ENCODE measurements at regions not wholly inside any gene's neighbourhood (a gene's known extent, or its start where the extent isn't known, plus 50 kb on each side); places are given as distances from the start of the nearest gene placed in this dataset.
"Not testable (repeated sequence)": the region's sequence is repeated elsewhere in the genome, so short reads cannot be mapped to it uniquely, and the experiment has no call there.

DNA sequence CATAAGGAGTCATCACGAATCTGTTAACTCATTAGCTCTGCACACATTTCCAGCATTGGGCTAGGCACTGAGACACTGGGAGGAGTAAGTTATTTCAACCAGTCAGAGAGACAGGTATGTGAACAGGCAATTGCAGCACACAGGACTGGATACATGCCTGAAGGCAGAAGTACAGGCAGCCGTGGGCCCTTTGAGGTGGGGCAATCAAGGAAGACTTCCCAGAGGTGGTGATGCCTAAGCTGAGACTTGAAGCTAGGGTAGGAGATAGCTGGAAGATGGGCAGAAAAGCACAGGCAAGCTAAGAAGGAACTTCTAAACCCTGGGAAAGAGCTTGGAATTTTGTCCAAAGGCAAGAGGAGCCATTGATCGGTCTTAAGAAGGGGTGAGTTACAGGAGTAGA, 249.7 kb downstream of the EMX2 start:
- no peak for DNase-seq

DNA sequence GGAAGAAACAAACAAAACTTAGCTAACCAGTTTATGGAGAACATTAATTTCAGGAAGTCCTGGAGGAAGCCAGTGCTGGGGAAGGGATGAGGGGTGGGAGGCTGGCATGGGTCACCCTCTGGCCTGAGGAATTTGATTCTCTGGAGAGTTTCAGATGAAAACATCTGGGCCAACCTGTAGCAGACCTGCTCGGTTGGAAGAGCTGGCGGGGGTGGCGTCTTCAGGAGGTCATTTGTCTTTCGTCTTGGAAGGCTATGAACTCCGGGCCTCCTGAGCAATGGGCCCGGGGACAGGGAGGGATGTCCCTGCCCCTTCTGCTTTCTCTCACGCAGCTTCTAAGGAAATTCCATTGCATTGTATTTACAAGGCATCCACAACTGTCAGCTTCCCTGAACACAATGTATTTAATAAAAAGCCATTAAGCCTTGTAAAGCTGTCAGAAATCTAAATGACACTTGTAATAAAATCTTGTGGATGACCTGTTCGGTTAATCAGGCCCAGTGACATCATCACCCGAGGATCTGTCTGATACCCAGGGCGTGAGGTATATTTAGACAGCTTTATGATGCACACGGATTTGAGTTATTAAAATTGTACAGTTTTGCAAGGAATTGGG, 250.5 kb downstream of the RAB11FIP2 start:
- DNase-seq: peak; percentile 22

DNA sequence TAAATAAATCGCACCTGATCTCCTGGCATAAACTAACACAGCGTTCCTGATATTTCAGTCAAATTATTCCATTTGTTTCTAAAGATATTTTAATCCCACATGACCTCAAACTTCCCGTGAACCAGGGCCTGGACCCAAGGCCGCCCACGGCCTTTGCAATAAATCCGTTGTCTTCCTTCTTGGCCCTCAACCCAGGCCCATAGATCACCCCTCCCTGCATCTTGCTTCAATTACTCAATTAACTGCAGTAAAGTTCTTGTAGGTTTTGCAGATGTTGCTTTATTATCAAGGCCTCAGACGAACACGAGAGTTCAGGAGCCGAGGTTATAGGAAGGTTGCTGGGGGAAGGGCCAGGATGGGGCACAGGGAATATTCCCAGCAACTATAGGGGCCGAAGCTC, 249.4 kb downstream of the RAB11FIP2 start:
- no peak for DNase-seq

DNA sequence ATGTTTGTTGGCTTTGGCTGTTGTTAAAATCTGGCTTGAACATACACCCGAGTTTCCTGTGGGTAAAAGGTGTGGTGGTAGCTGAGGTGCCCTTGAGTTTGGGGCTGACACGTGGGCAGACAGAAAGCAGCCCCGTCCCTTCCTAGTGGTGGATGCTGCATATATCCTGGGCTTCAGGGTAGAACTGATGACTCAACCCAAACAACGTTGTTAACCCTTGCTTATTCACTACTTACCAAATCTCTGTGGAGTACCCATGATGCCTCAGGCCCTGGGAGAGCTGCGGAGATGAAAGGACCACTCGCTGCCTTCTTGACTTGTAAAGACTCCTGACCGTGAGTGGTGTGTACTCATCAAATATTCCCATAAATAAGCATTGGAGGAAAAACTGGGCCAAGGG, 245.1 kb downstream of the RAB11FIP2 start:
- no peak for DNase-seq

DNA sequence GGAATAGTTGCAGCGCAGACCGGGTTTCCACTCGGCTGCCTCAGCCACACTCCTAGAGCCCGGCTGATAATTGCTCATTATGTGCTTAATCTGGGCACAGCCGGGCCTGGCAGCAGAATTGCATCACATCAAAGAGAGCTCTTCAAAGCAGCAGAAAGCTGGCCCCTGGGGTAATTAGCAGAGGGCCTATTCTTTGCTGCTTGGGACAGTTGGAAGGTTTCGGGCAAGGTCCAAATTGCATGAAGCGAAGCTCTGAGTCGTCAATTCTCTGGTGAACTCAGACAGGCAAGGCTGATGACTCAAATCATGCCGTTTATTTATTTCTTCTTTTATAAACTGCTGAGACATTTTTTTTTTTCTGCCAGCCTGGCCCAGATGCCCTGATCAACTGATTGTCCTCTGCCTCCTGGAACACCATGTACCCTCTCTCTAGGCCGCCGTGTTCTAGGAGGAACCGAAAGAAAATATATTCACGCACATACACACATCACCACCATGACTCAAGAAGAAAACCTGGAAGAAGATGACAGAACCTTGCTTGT, 242.2 kb downstream of the RAB11FIP2 start:
- DNase-seq: peak; percentile 87

DNA sequence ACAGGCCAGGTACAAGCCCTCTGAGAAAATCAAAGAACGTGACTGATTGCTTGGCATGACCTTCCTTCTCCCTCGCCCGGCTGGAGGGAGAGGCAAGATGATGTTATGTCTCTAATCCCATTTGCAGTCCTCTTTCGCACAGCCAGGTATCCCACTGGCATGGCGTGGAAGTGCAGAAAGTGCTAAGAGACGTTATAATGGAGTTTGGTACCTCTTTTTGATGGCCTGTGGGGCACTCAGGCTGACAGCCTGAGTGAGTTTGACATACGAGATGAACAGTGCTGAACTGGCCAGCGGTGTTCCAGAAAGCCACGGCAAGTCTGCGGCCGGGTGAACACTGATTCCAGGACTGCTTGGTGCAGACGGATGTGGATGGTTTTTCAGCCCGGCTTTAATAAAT, 241.6 kb downstream of the RAB11FIP2 start:
- peak; percentile 54 for DNase-seq

DNA sequence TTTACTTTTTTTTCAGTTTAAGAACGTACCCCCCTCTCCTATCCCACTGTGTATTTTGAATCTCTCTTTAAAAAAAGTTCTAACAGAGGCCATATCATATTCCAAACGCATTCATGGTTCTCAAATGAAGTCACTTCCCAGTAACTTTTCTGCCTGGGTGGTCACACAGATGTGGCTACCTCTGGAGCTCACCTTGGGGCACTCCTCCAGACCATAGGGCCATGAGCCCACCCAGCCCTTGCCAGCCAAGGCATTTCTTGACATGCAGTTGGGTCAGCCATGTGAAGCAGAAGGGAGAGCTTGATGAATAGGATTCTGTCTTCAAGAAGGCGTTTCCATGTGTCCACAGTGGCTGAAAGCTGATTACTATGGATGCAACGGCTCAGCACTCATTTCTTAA, 239.3 kb downstream of the RAB11FIP2 start:
- no peak for DNase-seq

DNA sequence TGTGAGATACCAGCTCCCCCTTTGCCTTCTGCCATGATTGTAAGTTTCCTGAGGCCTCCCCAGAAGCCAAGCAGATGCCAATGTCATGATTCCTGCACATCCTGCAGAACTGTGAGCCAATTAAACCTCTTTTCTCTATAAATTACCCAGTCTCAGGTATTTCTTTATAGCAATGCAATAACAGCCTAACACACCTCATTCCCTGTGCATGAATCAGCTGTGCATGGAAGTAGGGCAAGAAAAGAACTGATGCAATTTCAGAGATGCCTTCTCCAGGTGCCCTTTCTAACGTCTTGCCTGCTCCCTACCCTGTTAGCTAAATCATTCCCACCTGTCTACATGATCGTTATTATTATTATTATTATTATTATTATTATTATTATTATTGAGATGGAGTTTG, 230.9 kb downstream of the RAB11FIP2 start:
- DNase-seq: not testable (repeated sequence)

DNA sequence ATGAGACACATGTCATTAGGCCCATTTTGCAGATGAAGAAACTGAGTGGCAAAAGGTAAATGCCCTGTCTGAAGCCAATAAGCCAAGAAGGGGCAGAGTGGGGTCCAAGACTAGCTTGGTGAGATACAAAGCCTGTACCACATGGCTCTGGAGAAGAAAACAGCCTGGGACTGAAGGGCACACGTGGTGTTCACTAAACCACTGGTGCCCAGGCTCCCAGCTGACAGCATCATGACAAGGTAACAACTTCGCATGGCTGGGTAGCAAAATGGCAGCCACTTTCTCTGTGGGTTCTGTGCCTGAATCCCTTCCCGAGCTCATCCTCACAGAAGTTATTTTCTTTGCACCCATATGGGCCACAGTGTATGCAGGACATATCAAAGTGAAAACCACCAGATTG, 229.6 kb downstream of the RAB11FIP2 start:
- no peak for DNase-seq

DNA sequence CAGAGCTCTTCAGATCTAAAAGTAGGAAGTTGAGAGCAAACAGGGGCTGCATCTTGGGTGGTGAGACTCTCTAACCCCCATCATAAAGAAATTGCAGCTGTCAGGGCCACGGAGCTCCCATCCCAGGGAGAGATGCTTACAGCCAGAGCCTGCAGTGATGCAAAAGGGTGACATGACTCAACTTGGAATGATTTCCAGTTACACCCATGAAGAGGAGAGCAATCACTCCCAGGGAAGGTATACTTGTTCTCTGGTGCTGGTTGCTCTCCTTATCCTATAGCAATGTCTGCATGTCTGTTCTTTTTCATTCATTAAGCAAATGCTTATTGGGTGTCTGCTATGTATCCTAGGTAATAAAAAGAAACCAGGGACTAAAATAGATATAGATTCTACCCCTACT, 228.0 kb downstream of the RAB11FIP2 start:
- DNase-seq: no peak

DNA sequence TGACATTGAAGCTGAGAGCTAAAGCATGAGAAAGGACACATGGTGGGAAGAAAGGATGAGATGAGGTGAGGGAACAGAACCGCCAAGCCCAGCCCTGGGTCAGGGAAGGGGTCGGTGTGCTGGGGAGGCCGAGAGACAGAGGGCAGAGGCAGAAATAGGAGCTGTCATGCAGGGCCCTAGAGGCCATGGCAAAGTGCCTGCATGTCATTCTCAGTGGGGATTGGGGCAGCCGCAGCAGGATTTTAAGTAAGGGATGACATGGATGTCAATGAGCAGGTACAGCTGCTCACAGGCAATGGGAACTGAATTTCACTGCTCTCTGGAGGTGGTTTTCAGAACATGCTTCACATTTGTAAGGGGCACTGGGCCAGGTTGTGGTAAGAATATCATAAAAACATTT, 227.4 kb downstream of the RAB11FIP2 start:
- peak; percentile 39 for DNase-seq

DNA sequence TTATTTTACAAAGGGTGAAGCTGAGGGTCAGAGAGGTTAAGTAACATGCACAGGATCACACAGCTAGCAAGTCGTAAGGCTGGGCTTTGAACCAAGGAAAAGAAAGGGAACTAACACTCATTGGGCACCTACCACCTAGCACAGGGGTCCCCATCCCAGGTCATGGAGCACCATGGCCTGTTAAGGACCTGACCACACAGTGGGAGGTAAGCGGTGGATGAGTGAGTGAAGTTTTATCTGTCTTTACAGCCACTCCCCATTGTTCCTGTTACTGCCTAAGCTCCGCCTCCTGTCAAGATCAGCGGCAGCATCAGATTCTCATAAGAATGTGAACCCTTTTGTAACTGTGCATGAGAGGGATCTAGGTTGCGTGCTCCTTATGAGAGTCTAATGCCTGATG, 222.8 kb downstream of the RAB11FIP2 start:
- no peak for DNase-seq

DNA sequence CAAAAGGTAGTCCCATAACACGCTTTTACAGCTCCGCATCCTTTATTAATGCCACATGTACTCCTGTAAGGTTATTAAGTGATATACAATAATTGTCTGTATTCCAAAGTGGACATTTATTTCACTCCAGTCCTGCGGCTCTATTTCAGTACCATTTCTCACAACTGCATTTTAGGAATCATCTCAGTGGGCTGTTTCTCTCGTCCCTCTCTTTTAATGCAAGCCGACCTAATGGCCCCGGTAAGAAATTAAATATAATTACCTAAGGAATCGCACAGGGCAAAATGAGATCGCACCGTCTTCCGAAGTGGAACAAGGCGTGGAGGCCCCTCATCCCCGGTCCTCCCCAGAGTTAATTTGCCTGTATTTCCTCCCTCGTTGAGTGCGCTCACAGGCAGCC, 216.5 kb downstream of the RAB11FIP2 start:
- no peak for DNase-seq

DNA sequence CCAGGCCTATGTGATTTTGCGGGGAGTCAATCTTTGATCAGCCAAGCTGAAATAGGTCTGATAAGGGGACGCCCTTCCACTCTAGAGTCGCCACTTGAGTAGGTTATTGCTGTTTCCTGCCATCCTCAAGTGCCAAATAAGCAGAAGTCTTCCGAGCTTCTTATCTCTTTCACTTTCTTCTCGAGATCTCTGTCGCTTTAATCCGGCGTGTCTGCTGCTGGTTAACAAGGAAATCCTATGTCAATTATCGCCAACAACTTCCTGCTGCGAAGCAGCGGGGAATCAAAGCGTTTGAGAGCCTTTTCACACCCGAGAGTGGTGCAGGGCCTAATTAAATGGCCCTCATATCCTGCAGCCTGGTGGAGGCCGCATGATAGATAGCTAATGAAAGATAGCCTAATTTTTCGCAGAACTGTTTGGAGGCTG, 215.9 kb downstream of the RAB11FIP2 start:
- peak; percentile 57 for DNase-seq

DNA sequence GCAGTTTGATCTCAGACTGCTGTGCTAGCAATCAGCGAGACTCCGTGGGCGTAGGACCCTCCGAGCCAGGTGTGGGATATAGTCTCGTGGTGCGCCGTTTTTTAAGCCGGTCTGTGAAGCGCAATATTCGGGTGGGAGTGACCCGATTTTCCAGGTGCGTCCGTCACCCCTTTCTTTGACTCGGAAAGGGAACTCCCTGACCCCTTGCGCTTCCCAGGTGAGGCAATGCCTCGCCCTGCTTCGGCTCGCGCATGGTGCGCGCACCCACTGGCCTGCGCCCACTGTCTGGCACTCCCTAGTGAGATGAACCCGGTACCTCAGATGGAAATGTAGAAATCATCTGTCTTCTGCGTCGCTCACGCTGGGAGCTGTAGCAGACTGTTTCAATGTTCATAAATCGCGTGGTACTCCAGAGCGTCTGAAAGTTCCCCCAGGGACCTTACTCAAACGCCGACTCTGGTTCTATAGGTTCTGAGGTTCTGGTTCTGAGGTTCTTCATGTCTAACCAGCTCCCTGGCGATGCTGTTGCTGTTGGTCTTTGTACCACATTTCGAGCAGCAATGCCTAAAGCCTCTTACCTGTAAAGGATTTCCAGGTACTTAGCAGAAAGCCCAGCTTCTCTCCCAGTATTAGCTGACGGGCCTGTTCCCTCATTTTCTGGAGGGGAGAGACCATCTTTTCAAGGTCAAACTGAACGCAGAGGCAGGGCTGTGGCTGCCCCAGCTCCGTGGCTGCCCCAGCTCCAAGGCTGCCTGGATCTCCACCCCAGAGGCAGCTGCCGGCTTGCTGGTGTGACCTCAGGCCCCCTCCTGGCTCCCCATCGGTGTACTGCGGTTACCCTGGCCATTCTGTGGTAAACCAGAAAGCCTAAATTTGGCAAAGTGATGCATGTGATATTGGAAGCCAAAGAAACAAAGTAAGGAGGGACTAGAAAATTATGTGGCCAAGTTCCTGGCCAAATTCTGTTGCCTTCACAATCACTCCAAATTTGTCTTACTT, 207.9 kb downstream of the RAB11FIP2 start:
- DNase-seq: not testable (repeated sequence)

DNA sequence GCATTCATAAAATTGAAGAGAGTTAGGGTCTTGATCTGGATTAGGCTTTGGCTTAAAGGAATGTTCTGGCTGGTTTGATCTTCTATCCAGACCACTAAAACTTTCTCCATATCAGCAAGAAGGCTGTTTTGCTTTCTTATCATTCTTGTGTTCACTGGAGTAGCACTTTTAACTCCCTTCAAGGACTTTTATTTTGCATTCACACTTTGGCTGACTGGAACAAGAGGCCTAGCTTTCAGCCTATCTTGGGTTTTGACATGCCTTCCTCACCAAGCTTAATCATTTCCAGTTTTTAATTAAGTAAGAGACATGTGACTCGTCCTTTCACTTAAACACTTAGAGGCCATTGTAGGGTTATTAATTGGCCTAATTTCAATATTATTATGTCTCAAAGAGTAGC, 190.3 kb downstream of the RAB11FIP2 start:
- DNase-seq: not testable (repeated sequence)

DNA sequence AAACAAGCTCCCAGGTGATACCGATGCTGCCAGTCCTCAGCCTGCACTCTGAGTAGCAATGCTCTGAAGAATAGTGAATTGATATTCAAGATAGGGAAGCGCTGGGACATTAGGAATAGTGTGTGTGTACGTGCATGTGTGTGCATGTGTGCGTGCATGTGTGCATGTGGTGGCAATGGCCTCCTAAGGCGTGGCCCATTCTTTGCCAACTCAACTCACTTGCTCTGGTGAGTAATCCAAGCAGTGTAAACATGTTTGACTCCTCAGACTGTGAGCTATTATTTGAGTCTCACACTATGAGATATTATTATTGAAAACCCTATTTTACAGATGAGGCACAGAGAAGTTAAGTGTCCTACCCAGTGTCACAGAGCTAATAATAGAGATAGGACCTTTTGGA, 186.6 kb downstream of the RAB11FIP2 start:
- no peak for DNase-seq

DNA sequence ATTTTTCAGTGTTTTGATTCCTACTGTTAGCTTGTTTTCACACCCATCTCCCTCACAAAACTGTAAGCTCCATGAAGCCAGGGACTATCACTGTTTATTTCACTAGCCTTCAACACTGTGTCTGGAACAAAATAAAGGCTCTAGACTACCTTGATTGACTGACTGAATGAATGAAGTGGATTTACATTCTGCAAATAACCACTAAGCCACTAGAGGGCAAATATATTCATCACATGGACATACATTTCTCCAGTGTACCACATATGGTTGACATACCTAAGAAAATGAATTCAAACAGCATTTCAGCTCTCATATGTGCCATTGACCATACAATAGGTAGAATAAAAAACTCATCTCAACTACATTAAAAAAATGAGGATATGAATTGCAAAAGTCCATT, 185.9 kb downstream of the RAB11FIP2 start:
- DNase-seq: no peak

DNA sequence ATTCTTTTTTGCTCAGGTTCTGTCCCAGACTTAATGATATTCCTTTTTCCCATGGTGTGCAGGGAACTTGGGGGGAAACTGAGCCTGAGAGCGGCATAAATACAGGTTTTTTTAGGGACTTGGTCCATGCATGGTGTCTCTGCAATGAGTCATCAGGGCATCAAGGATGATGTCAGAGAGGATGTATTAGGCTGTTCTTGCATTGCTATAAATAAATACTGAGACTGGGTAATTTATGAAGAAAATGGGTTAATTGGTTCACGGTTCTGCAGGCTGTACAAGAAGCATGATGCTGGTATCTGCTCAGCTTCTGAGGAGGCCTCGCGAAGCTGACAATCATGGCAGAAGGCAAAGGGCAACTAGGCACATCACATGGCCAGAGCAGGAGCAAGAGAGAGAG, 185.4 kb downstream of the RAB11FIP2 start:
- DNase-seq: no peak

DNA sequence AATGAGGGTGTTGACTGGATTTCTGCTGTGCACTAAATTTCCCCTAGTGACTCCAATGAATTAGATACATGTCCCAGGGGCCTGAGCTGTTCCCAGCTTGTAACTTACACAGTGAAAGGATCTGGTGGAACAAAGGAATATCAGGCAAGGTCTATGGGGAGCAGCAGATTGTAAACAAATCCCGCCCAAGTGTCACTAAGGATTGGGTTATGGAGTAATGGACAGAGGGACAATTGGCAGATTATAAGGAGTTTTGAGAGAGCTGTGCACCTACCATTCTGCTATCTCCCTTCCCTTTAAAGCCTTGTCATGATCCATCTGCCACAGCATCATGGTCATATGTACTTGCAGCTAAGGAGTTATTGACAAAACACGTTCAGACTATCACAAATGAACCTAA, 183.0 kb downstream of the RAB11FIP2 start:
- peak; percentile 77 for DNase-seq

DNA sequence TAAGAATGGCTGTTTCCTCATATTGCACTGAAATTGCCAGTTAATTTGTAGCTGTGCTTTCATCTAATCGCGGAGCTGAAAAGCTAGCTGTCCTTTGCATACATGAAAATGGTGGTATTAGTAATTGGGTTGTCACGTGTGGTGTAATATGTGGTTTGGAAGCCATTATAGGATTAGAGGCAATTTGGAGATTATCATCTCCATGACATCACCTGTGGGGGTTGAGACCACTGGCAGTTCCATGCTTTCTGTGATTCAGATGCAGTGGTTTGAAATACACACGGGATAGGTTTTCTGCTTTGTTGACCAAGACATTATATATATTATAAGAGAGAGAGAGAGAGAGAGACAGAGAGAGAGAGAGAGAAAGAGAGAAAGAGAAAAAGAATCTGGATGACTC, 180.8 kb downstream of the RAB11FIP2 start:
- DNase-seq: no peak

DNA sequence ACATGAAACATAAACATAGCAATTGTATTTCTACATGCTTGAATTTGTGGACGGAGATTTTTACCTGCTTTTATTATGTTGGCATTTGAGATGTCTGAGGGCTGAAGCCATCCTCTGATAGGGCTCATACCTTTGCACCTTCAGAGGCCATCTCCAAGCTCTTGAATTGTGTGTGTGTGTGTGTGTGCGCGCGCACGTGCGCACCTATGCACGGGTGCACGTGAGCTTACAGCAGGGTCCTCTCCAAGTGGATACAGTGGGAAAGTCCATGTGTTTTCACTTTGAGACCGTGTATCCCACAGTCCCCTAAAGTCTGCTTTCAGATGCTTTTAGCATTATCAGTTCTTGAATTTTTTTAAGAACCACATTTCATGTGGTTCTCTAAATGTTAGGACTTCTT, 178.6 kb downstream of the RAB11FIP2 start:
- no peak for DNase-seq

DNA sequence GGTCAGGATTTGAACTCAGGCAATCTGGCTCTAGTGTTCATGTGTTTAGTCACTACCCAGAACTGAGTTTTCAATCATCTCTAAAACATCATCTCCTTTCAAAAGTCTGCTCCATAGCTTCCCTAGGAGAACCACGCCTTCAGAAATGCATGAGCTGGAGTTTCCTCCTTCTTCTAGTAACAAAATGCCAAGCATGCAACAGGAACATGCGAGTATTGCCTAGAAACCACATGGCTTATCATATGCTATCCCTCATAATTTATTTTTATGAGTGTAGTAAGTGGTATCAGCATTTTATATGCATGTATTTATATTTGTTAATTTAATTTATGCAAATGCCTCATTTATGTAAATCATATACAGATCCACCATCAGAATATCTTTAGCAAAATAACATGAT, 170.9 kb downstream of the RAB11FIP2 start:
- no peak for DNase-seq

DNA sequence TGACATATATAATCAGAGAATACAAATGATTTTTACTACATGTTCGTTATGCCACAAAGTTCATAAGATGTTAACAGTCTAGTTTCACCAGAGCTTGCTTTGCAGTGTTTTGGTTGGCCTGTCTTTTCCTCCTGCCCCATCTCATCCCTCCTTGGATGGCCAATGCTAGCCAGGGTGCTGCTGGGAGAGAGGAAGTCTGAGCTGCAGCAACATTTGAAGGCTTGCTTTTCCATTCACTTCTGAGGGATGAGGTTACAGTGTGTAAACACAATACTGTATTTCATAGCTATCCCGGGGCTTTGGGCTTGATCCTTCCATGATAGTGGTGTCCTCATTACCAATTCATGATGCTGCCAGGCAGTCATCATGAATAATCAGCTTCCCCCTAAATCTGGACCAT, 170.5 kb downstream of the RAB11FIP2 start:
- no peak for DNase-seq

All from eye (tissue), 1 donor.